MM.1S (cell line): ENCODE measurements at regions not wholly inside any gene's neighbourhood (a gene's known extent, or its start where the extent isn't known, plus 50 kb on each side); places are given as distances from the start of the nearest gene placed in this dataset.

Source experiments
- EZH2 ChIP-seq: fragments of 300-600 bp; sonication (generic); optimal IDR thresholded peaks from 2 replicates; pipeline ENCODE3; 2017; ENCODE audit warnings: low read depth, mild to moderate bottlenecking, antibody characterized with exemption, low read length, mixed read lengths
- EZH2phosphoT487 ChIP-seq: fragments of 300-600 bp; sonication (generic); IDR thresholded peaks from 2 replicates; pipeline ENCODE4 v1.6.1; 2018; ENCODE audit warnings: antibody characterized with exemption, low read length
- TF ChIP-seq, protein P1 (sequence below): fragments of 300-600 bp; sonication (generic); IDR thresholded peaks from 2 replicates; pipeline ENCODE4 v1.5.1; 2016; ENCODE audit warnings: antibody characterized with exemption, low read length, mixed read lengths

DNA sequence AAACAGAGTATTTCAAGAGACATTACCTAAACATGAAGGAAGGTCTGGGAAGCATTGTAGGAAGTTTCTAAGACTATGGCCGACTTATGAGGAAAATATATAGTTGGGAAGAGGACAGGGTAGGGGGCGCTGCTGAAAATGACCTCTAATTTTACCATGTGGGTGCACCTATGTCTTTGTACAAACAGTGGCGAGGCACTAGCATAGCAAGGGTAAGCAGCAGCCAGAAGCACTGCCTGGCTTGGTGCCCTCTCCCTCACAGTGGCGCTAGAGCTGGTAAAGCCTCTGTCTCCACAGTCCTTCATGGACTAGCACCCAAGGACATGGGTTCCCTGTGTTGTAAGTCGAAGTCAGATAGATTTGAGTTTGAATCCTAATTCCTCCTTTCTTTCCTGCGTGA, 461.2 kb downstream of the INHBA start:
- TF ChIP-seq, protein P1, sequence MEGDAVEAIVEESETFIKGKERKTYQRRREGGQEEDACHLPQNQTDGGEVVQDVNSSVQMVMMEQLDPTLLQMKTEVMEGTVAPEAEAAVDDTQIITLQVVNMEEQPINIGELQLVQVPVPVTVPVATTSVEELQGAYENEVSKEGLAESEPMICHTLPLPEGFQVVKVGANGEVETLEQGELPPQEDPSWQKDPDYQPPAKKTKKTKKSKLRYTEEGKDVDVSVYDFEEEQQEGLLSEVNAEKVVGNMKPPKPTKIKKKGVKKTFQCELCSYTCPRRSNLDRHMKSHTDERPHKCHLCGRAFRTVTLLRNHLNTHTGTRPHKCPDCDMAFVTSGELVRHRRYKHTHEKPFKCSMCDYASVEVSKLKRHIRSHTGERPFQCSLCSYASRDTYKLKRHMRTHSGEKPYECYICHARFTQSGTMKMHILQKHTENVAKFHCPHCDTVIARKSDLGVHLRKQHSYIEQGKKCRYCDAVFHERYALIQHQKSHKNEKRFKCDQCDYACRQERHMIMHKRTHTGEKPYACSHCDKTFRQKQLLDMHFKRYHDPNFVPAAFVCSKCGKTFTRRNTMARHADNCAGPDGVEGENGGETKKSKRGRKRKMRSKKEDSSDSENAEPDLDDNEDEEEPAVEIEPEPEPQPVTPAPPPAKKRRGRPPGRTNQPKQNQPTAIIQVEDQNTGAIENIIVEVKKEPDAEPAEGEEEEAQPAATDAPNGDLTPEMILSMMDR = no peak
- TF ChIP-seq EZH2 (no peak), EZH2phosphoT487 (no peak)
